ENCODE measurements at regions not wholly inside any gene's neighbourhood (a gene's known extent, or its start where the extent isn't known, plus 50 kb on each side); places are given as distances from the start of the nearest gene placed in this dataset.

DNA sequence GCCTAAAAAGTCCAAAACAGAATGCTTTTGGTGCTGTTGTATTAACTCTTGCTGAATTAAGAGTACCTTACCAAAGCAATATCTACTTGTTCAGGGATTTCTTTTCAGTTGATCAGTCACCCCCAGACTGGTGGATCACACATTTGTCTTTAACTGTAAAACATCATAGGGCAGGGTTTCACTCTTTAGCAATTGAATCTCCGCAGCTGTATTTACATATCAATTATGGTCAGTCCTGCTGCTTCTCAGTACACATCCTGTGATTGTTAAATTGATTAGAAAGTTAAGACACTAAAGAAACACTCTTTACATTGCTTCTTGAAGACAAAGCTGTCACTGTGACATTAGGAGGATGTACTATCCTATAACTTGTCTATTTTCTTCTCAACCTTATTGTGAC, 277.1 kb upstream of the ADGRL3 start:
- FAIRE-seq, result no peak
- TF ChIP-seq, protein P1, sequence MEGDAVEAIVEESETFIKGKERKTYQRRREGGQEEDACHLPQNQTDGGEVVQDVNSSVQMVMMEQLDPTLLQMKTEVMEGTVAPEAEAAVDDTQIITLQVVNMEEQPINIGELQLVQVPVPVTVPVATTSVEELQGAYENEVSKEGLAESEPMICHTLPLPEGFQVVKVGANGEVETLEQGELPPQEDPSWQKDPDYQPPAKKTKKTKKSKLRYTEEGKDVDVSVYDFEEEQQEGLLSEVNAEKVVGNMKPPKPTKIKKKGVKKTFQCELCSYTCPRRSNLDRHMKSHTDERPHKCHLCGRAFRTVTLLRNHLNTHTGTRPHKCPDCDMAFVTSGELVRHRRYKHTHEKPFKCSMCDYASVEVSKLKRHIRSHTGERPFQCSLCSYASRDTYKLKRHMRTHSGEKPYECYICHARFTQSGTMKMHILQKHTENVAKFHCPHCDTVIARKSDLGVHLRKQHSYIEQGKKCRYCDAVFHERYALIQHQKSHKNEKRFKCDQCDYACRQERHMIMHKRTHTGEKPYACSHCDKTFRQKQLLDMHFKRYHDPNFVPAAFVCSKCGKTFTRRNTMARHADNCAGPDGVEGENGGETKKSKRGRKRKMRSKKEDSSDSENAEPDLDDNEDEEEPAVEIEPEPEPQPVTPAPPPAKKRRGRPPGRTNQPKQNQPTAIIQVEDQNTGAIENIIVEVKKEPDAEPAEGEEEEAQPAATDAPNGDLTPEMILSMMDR (IDR thresholded peaks at IDR 0.05; ENCODE audit: insufficient read depth, missing control alignments), result no peak
- DNase-seq (ENCODE audit: insufficient read length, low spot score), result no peak

DNA sequence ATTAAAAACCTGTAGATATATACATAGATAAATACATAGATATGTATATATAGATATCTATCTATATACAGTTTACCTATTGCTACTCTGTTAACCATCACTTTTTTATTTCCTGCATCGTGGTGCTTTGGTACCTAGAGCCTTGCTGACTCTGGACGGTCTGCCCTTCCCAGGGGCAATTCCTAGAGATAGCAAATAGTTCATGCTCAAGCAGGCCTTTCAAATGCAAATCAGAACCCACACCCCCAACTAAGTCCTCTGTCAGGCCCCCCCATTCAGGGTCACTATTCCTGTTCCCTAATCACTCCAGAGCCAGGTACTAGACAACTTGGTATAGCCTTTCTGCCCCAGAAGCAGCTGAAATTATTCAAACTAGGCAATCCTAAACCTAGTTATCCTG, 273.5 kb upstream of the ADGRL3 start:
- FAIRE-seq, result no peak
- TF ChIP-seq, protein P1 (IDR thresholded peaks at IDR 0.05; ENCODE audit: insufficient read depth, missing control alignments), result no peak
- DNase-seq (ENCODE audit: insufficient read length, low spot score), result no peak

DNA sequence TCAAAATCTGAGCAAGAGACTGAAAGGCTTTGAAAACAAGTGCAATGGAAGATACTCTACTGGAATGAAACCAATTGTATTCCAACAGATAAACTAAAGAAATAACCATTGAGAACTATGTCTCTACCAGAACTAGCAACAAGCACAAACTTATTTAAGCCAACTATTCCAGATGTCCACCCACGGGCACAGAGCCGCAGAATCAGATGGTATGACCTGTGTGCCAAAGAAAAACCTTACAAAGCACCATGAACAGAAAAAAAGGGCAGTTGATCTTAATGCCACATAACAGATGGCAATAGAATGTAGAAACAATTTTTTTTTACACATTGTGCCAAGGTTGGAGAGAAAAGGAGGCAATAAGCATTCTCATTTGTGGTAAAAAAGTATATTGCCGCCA, 269.3 kb upstream of the ADGRL3 start:
- no peak for DNase-seq (ENCODE audit: insufficient read length, low spot score)
- no peak for FAIRE-seq
- TF ChIP-seq, protein P1 (IDR thresholded peaks at IDR 0.05; ENCODE audit: insufficient read depth, missing control alignments), result no peak

- FAIRE-seq (no peak), DNase-seq (ENCODE audit: insufficient read length, low spot score) (no peak)
- TF ChIP-seq, protein P1 (IDR thresholded peaks at IDR 0.05; ENCODE audit: insufficient read depth, missing control alignments), result no peak
Observed at GRCh38 chr4:60934566-60935295, 265.4 kb upstream of the ADGRL3 start.

- TF ChIP-seq, protein P1 (IDR thresholded peaks at IDR 0.05; ENCODE audit: insufficient read depth, missing control alignments), result no peak
- FAIRE-seq (no peak), DNase-seq (ENCODE audit: insufficient read length, low spot score) (no peak)
Observed at GRCh38 chr4:60938181-60938580, 261.9 kb upstream of the ADGRL3 start.

DNA sequence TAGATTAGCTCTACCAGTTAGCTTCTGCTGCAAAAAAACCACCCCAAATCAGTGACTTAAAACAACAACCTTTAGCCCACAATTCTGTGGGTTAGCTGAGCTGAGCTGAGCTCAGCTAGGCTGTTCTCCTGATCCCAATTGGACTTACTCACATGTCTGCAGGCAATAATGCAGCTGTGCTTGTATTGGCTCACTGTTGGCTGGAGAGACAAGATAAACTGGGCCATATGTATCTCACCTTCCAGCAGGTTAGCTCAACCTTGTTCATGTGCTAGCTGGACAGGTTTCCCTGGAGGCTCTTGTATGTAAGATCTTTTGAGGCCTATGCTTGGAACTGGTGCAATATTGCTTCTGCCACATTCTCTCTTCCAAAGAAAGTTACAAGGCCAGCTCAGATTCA, 261.5 kb upstream of the ADGRL3 start:
- DNase-seq (ENCODE audit: insufficient read length, low spot score), result no peak
- no peak for FAIRE-seq
- TF ChIP-seq, protein P1 (IDR thresholded peaks at IDR 0.05; ENCODE audit: insufficient read depth, missing control alignments), result no peak

DNA sequence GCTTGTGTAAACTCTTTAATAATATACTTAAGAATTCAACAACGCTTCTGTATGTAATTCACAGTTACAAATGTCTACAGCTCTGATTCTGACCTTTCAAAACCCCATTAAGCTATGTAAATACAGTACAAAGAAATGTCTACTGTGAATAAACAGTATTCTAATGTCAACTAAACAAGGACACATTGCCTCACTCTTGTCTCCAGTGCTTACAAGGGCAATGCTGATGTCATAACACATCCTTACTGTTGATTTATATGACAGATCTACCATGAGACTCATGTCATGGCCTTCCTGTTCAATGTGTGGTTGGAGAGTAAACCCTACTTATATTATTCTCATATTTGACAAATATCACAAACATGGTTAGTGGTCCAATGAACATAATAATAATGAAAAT, 256.1 kb upstream of the ADGRL3 start:
- TF ChIP-seq, protein P1 (IDR thresholded peaks at IDR 0.05; ENCODE audit: insufficient read depth, missing control alignments), result no peak
- no peak for DNase-seq (ENCODE audit: insufficient read length, low spot score)
- FAIRE-seq, result no peak
